ENCODE measurements at regions not wholly inside any gene's neighbourhood (a gene's known extent, or its start where the extent isn't known, plus 50 kb on each side); places are given as distances from the start of the nearest gene placed in this dataset.

GRCh38 chr20:53738039-53738944 is 144.7 kb upstream of the ZNF217 start:
- no peaks in the 10 kb centered on the region for H4K20me1 ChIP-seq (ENCODE audit: low read depth)
- Mint-ChIP-seq H3K36me3 (no peaks in the 10 kb centered on the region), H3K27me3 (ENCODE audit: insufficient read depth, low read depth) (peaks cover 9% of the 10 kb centered on the region), H3K4me1 (peaks cover 78% of the 10 kb centered on the region), H3K4me3 (peak overlapping the region; percentile 83), H3K9me3 (peaks cover under 1% of the 10 kb centered on the region), H3K27ac (peak overlapping the region; percentile 99)
- peak; percentile 81 for DNase-seq (ENCODE audit: low spot score)
- H3F3A ChIP-seq (ENCODE audit: low read depth) = peaks cover 76% of the 10 kb centered on the region
- peaks cover 73% of the 10 kb centered on the region for H3K4me1 ChIP-seq
- TF ChIP-seq EZH2 (IDR thresholded peaks at IDR 0.05) = no peak
- no peak for TF ChIP-seq EZH2phosphoT487 (IDR thresholded peaks at IDR 0.05)
- TF ChIP-seq CTCF (IDR thresholded peaks at IDR 0.05) = no peak
- H3K9me3 ChIP-seq (ENCODE audit: low read depth) = no peaks in the 10 kb centered on the region
- no peaks in the 10 kb centered on the region for H3K27me3 ChIP-seq
- peak overlapping the region; percentile 75 for H3K4me2 ChIP-seq
- H3K9ac ChIP-seq = no peak overlapping the region
- H3K4me3 ChIP-seq = peak overlapping the region; percentile 6
- H3K27ac ChIP-seq = peak overlapping the region; percentile 50
- peak overlapping the region; percentile 43 for H2AFZ ChIP-seq (replicated peaks)
- no peaks in the 10 kb centered on the region for H3K79me2 ChIP-seq (ENCODE audit: low read depth)
- H3K36me3 ChIP-seq = no peaks in the 10 kb centered on the region

- Mint-ChIP-seq H3K27ac (peak overlapping the region; percentile 99), H3K4me3 (peak overlapping the region; percentile 83), H3K36me3 (no peaks in the 10 kb centered on the region), H3K27me3 (ENCODE audit: insufficient read depth, low read depth) (peaks cover 9% of the 10 kb centered on the region), H3K9me3 (peaks cover 2% of the 10 kb centered on the region), H3K4me1 (peaks cover 82% of the 10 kb centered on the region)
- H3K9me3 ChIP-seq (ENCODE audit: low read depth) = no peaks in the 10 kb centered on the region
- peaks cover 73% of the 10 kb centered on the region for H3K4me1 ChIP-seq
- no peak for TF ChIP-seq CTCF (IDR thresholded peaks at IDR 0.05)
- TF ChIP-seq EZH2 (IDR thresholded peaks at IDR 0.05) = no peak
- TF ChIP-seq EZH2phosphoT487 (IDR thresholded peaks at IDR 0.05) = no peak
- H3K4me2 ChIP-seq = peak overlapping the region; percentile 75
- H3K27ac ChIP-seq = peak overlapping the region; percentile 50
- H3K9ac ChIP-seq = no peak overlapping the region
- peak overlapping the region; percentile 43 for H2AFZ ChIP-seq (replicated peaks)
- no peak for DNase-seq (ENCODE audit: low spot score)
- peak overlapping the region; percentile 31 for H3K4me3 ChIP-seq
- no peaks in the 10 kb centered on the region for H3K36me3 ChIP-seq
- H3K27me3 ChIP-seq = no peaks in the 10 kb centered on the region
- no peaks in the 10 kb centered on the region for H3K79me2 ChIP-seq (ENCODE audit: low read depth)
- peaks cover 76% of the 10 kb centered on the region for H3F3A ChIP-seq (ENCODE audit: low read depth)
- no peaks in the 10 kb centered on the region for H4K20me1 ChIP-seq (ENCODE audit: low read depth)
Observed at GRCh38 chr20:53737396-53738038, 143.9 kb upstream of the ZNF217 start.

- no peak for DNase-seq (ENCODE audit: low spot score)
- TF ChIP-seq EZH2 (IDR thresholded peaks at IDR 0.05) (no peak), EZH2phosphoT487 (IDR thresholded peaks at IDR 0.05) (no peak), CTCF (IDR thresholded peaks at IDR 0.05) (no peak)
- H3K4me3 Mint-ChIP-seq = peak overlapping the region; percentile 83
Observed at GRCh38 chr20:53736757-53737395, 143.2 kb upstream of the ZNF217 start.

More at GRCh38 chr20:53736757-53737395, 143.2 kb upstream of the ZNF217 start:
- Histone ChIP-seq H3K27ac (peak overlapping the region; percentile 50), H3K27me3 (no peaks in the 10 kb centered on the region), H3K4me2 (peak overlapping the region; percentile 75), H3K9me3 (ENCODE audit: low read depth) (no peaks in the 10 kb centered on the region), H3F3A (ENCODE audit: low read depth) (peaks cover 75% of the 10 kb centered on the region), H3K4me1 (peaks cover 73% of the 10 kb centered on the region), H3K9ac (no peak overlapping the region), H3K79me2 (ENCODE audit: low read depth) (no peaks in the 10 kb centered on the region), H2AFZ (replicated peaks) (peak overlapping the region; percentile 43), H3K36me3 (no peaks in the 10 kb centered on the region), H4K20me1 (ENCODE audit: low read depth) (no peaks in the 10 kb centered on the region), H3K4me3 (peak overlapping the region; percentile 31)
- peaks cover 2% of the 10 kb centered on the region for H3K9me3 Mint-ChIP-seq
- H3K36me3 Mint-ChIP-seq = no peaks in the 10 kb centered on the region
- peak overlapping the region; percentile 99 for H3K27ac Mint-ChIP-seq
- peaks cover 82% of the 10 kb centered on the region for H3K4me1 Mint-ChIP-seq
- H3K27me3 Mint-ChIP-seq (ENCODE audit: insufficient read depth, low read depth) = peaks cover 9% of the 10 kb centered on the region

Measured in neural progenitor cell (in vitro differentiated cells).